Nephron progenitor cell (in vitro differentiated cells): ENCODE measurements at regions not wholly inside any gene's neighbourhood (a gene's known extent, or its start where the extent isn't known, plus 50 kb on each side); places are given as distances from the start of the nearest gene placed in this dataset.

ENCODE experiments used
- DNase-seq: peaks from one replicate; pipeline ENCODE4 v3.0.0; 2021
- H3K27ac Mint-ChIP-seq: 2 replicates; pipeline ENCODE4 v1.8.0; 2021; ENCODE audit warnings: mild to moderate bottlenecking, moderate library complexity, mixed read lengths
- H3K27me3 Mint-ChIP-seq: 2 replicates; pipeline ENCODE4 v1.8.0; 2021; ENCODE audit warnings: mild to moderate bottlenecking, low read depth, mixed read lengths; ENCODE audit not compliant: poor library complexity
- H3K36me3 Mint-ChIP-seq: 2 replicates; pipeline ENCODE4 v1.8.0; 2021; ENCODE audit warnings: low read depth, mixed read lengths
- H3K4me1 Mint-ChIP-seq: 2 replicates; pipeline ENCODE4 v1.8.0; 2021; ENCODE audit warnings: mixed read lengths
- H3K4me3 Mint-ChIP-seq: 2 replicates; pipeline ENCODE4 v1.8.0; 2021; ENCODE audit warnings: mild to moderate bottlenecking, moderate library complexity, mixed read lengths
- H3K9me3 Mint-ChIP-seq: 2 replicates; pipeline ENCODE4 v1.8.0; 2021; ENCODE audit warnings: mild to moderate bottlenecking, moderate library complexity, mixed read lengths
- CTCF ChIP-seq: fragments of 200-600 bp; sonication (generic); IDR thresholded peaks from 2 replicates; pipeline ENCODE4 v1.5.0; 2021; ENCODE audit warnings: antibody characterized with exemption

GRCh38 chr6:43915986-43916923 is 146.2 kb downstream of the VEGFA start:
- Mint-ChIP-seq H3K9me3 (no peaks in the 10 kb centered on the region), H3K27ac (no peak overlapping the region), H3K4me3 (no peak overlapping the region), H3K27me3 (peaks cover 93% of the 10 kb centered on the region), H3K36me3 (no peaks in the 10 kb centered on the region), H3K4me1 (peaks cover 56% of the 10 kb centered on the region)
- TF ChIP-seq CTCF: no peak
- DNase-seq: no peak

GRCh38 chr6:43915208-43915869 is 145.3 kb downstream of the VEGFA start:
- Mint-ChIP-seq H3K36me3 (no peaks in the 10 kb centered on the region), H3K4me3 (no peak overlapping the region), H3K4me1 (peaks cover 58% of the 10 kb centered on the region), H3K27ac (no peak overlapping the region), H3K9me3 (no peaks in the 10 kb centered on the region), H3K27me3 (peaks cover 94% of the 10 kb centered on the region)
- no peak for TF ChIP-seq CTCF
- DNase-seq: no peak

GRCh38 chr6:43914272-43915147 is 144.5 kb downstream of the VEGFA start:
- TF ChIP-seq CTCF: no peak
- no peak overlapping the region for H3K27ac Mint-ChIP-seq
- no peaks in the 10 kb centered on the region for H3K9me3 Mint-ChIP-seq
- H3K4me3 Mint-ChIP-seq: no peak overlapping the region
- H3K27me3 Mint-ChIP-seq: peaks cover 93% of the 10 kb centered on the region
- no peak for DNase-seq
- peaks cover 51% of the 10 kb centered on the region for H3K4me1 Mint-ChIP-seq
- H3K36me3 Mint-ChIP-seq: no peaks in the 10 kb centered on the region

GRCh38 chr6:43913375-43914271 is 143.6 kb downstream of the VEGFA start:
- H3K4me1 Mint-ChIP-seq: peaks cover 49% of the 10 kb centered on the region
- no peak for TF ChIP-seq CTCF
- no peaks in the 10 kb centered on the region for H3K36me3 Mint-ChIP-seq
- H3K4me3 Mint-ChIP-seq: no peak overlapping the region
- H3K27me3 Mint-ChIP-seq: peaks cover 92% of the 10 kb centered on the region
- H3K27ac Mint-ChIP-seq: no peak overlapping the region
- no peak for DNase-seq
- no peaks in the 10 kb centered on the region for H3K9me3 Mint-ChIP-seq
